Trophoblast cell (in vitro differentiated cells and primary cell): ENCODE measurements at regions not wholly inside any gene's neighbourhood (a gene's known extent, or its start where the extent isn't known, plus 50 kb on each side); places are given as distances from the start of the nearest gene placed in this dataset.
A peak's percentile ranks its signal among the peaks of the same experiment; 100 is the strongest.
"Not testable (repeated sequence)": the region's sequence is repeated elsewhere in the genome, so short reads cannot be mapped to it uniquely, and the experiment has no call there.

Source experiments
- DNase-seq, 2 donors: peaks; one replicate each; pipeline ENCODE4 v3.0.0-alpha.2; 2016
- H2AFZ ChIP-seq: 2 replicates; pipeline ENCODE4 v1.6.1; 2013; ENCODE audit warnings: low read length, moderate library complexity, mild to moderate bottlenecking; ENCODE audit not compliant: insufficient read depth, poor library complexity
- H2AK5ac ChIP-seq: 2 replicates; pipeline ENCODE4 v1.6.1; 2013; ENCODE audit warnings: mild to moderate bottlenecking, low read length
- H2BK120ac ChIP-seq: 2 replicates; pipeline ENCODE4 v1.6.1; 2013; ENCODE audit warnings: low read length, mild to moderate bottlenecking, moderate library complexity; ENCODE audit not compliant: insufficient read depth, poor library complexity
- H2BK12ac ChIP-seq: 2 replicates; pipeline ENCODE4 v1.6.1; 2013; ENCODE audit warnings: mild to moderate bottlenecking, low read length, moderate library complexity
- H2BK5ac ChIP-seq: 2 replicates; pipeline ENCODE4 v1.6.1; 2013; ENCODE audit warnings: low read length, low read depth, moderate library complexity, mild to moderate bottlenecking; ENCODE audit not compliant: poor library complexity
- H3K14ac ChIP-seq: 2 replicates; pipeline ENCODE4 v1.6.1; 2013; ENCODE audit warnings: mild to moderate bottlenecking, low read length
- H3K18ac ChIP-seq: 2 replicates; pipeline ENCODE4 v1.6.1; 2013; ENCODE audit warnings: mild to moderate bottlenecking, low read length
- H3K23ac ChIP-seq: 2 replicates; pipeline ENCODE4 v1.6.1; 2013; ENCODE audit warnings: low read length
- H3K27ac ChIP-seq: 2 replicates; pipeline ENCODE4 v1.5.1; 2013; ENCODE audit warnings: low read depth, mild to moderate bottlenecking, inconsistent platforms, low read length, moderate library complexity
- H3K27me3 ChIP-seq: 2 replicates; pipeline ENCODE4 v1.6.1; 2013; ENCODE audit warnings: inconsistent platforms, mild to moderate bottlenecking, low read length, moderate library complexity; ENCODE audit not compliant: insufficient read depth
- H3K36me3 ChIP-seq, 2 experiments: 1 replicate in 1 of 2; 2 replicates in 1 of 2; pipeline ENCODE4 v1.6.1; 2013; ENCODE audit warnings: low read length in 2 of 2, mild to moderate bottlenecking in 2 of 2, moderate library complexity in 1 of 2; ENCODE audit not compliant: insufficient read depth in 2 of 2, control insufficient read depth in 1 of 2
- H3K4ac ChIP-seq: 2 replicates; pipeline ENCODE4 v1.6.1; 2013; ENCODE audit warnings: low read depth, mild to moderate bottlenecking, low read length, moderate library complexity
- H3K4me1 ChIP-seq, 2 experiments: 1 replicate in 1 of 2; 2 replicates in 1 of 2; pipeline ENCODE4 v1.6.1; 2013; ENCODE audit warnings: low read length in 2 of 2, mild to moderate bottlenecking in 2 of 2, moderate library complexity in 1 of 2; ENCODE audit not compliant: insufficient read depth in 2 of 2, control insufficient read depth in 1 of 2
- H3K4me2 ChIP-seq: 2 replicates; pipeline ENCODE4 v1.6.1; 2013; ENCODE audit warnings: inconsistent platforms, mild to moderate bottlenecking, low read length, moderate library complexity
- H3K4me3 ChIP-seq: 2 replicates; pipeline ENCODE4 v1.5.1; 2013; ENCODE audit warnings: mild to moderate bottlenecking, low read depth, low read length, inconsistent platforms
- H3K79me1 ChIP-seq: one replicate; pipeline ENCODE4 v1.6.1; 2013; ENCODE audit warnings: low read length
- H3K79me2 ChIP-seq: 2 replicates; pipeline ENCODE4 v1.6.1; 2013; ENCODE audit warnings: low read length, mild to moderate bottlenecking; ENCODE audit not compliant: control insufficient read depth, insufficient read depth, poor library complexity
- H3K9ac ChIP-seq: 2 replicates; pipeline ENCODE4 v1.6.1; 2013; ENCODE audit warnings: mild to moderate bottlenecking, low read length
- H3K9me3 ChIP-seq: 2 replicates; pipeline ENCODE4 v1.6.1; 2013; ENCODE audit warnings: low read depth, mild to moderate bottlenecking, control low read depth, inconsistent platforms, low read length; ENCODE audit not compliant: insufficient read depth
- H4K12ac ChIP-seq: 2 replicates; pipeline ENCODE4 v1.6.1; 2013; ENCODE audit warnings: low read depth, mild to moderate bottlenecking, low read length, moderate library complexity
- H4K8ac ChIP-seq: 2 replicates; pipeline ENCODE4 v1.6.1; 2013; ENCODE audit warnings: low read depth, mild to moderate bottlenecking, low read length, moderate library complexity
- H4K91ac ChIP-seq: one replicate; pipeline ENCODE4 v1.6.1; 2013; ENCODE audit warnings: low read depth, mild to moderate bottlenecking, low read length, moderate library complexity
- WGBS: extraction: QIAGEN DNeasy Blood & Tissue Kit; methylation state at CpG from one replicate; pipeline ENCODE4 v1.1.7; 2013; ENCODE audit warnings: missing lambda C conversion rate; ENCODE audit not compliant: insufficient read length, insufficient coverage; ENCODE audit errors: extremely low coverage; 5-methylcytosine and 5-hydroxymethylcytosine counted together

DNA sequence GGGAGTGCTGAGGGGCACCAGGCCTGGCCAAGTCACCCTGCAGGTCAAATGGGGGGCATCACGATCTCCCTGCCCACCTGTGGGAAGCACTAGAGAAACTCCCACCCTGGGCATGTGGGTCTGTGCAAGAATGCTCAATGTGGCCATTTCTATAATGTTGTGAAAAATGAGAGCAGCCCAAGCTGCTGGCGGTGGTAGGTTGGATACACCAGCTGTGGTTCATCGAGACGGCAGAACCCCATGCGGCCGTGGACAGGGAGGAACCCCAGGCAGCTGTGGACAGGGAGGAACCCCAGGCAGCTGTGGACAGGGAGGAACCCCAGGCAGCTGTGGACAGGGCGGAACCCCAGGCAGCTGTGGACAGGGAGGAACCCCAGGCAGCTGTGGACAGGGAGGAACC is 129.1 kb downstream of the BRD1 start:
- not testable (repeated sequence) for H3K27ac ChIP-seq, H3K4ac ChIP-seq, H2AK5ac ChIP-seq, H4K8ac ChIP-seq, H2BK5ac ChIP-seq, H3K36me3 ChIP-seq, H3K4me2 ChIP-seq, H3K9ac ChIP-seq, H3K79me2 ChIP-seq, H4K12ac ChIP-seq, H4K91ac ChIP-seq, DNase-seq, H3K14ac ChIP-seq, H3K23ac ChIP-seq, H2BK12ac ChIP-seq, H2AFZ ChIP-seq, H3K79me1 ChIP-seq, H2BK120ac ChIP-seq, H3K18ac ChIP-seq, H3K4me3 ChIP-seq, H3K27me3 ChIP-seq, H3K4me1 ChIP-seq
- peaks cover 11% of the 10 kb centered on the region for H3K9me3 ChIP-seq
- WGBS = no CpG with 5 or more reads among the region's 7 CpGs

DNA sequence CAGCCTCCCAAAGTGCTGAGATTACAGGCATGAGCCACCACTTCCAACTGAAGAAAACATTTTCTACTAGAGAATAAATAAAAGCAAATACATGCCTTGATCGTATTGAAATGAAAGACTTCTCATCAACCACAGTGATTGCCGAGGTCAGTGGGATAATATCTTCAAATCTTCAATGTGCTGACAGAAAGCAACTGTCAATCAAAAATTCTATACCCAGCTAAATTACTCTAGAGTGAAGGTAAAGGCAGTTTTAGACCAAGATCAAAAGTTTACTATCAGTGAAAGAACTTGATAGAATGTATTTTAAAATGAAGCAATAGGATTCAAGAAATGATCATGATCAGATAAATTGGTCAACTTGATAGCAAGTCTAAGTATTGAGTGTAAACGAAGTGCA is 130.6 kb downstream of the BRD1 start:
- H2AFZ ChIP-seq = no peak overlapping the region
- H3K4me3 ChIP-seq = no peak overlapping the region
- H3K9me3 ChIP-seq = peaks cover 17% of the 10 kb centered on the region
- H3K36me3 ChIP-seq = no peaks in the 10 kb centered on the region
- H3K14ac ChIP-seq = no peak overlapping the region
- no peak overlapping the region for H2AK5ac ChIP-seq
- H3K27me3 ChIP-seq = no peaks in the 10 kb centered on the region
- DNase-seq = no peak
- H4K8ac ChIP-seq = no peak overlapping the region
- H3K9ac ChIP-seq = no peak overlapping the region
- H2BK120ac ChIP-seq = no peak overlapping the region
- no peak overlapping the region for H3K4me2 ChIP-seq
- no peak overlapping the region for H3K27ac ChIP-seq
- no peak overlapping the region for H4K91ac ChIP-seq
- no peak overlapping the region for H4K12ac ChIP-seq
- no peak overlapping the region for H3K4ac ChIP-seq
- H2BK5ac ChIP-seq = no peak overlapping the region
- no peak overlapping the region for H2BK12ac ChIP-seq
- no CpG with 5 or more reads among the region's 3 CpGs for WGBS
- H3K79me1 ChIP-seq = no peaks in the 10 kb centered on the region
- H3K4me1 ChIP-seq = no peaks in the 10 kb centered on the region
- H3K79me2 ChIP-seq = no peaks in the 10 kb centered on the region
- H3K23ac ChIP-seq = no peak overlapping the region
- no peak overlapping the region for H3K18ac ChIP-seq

DNA sequence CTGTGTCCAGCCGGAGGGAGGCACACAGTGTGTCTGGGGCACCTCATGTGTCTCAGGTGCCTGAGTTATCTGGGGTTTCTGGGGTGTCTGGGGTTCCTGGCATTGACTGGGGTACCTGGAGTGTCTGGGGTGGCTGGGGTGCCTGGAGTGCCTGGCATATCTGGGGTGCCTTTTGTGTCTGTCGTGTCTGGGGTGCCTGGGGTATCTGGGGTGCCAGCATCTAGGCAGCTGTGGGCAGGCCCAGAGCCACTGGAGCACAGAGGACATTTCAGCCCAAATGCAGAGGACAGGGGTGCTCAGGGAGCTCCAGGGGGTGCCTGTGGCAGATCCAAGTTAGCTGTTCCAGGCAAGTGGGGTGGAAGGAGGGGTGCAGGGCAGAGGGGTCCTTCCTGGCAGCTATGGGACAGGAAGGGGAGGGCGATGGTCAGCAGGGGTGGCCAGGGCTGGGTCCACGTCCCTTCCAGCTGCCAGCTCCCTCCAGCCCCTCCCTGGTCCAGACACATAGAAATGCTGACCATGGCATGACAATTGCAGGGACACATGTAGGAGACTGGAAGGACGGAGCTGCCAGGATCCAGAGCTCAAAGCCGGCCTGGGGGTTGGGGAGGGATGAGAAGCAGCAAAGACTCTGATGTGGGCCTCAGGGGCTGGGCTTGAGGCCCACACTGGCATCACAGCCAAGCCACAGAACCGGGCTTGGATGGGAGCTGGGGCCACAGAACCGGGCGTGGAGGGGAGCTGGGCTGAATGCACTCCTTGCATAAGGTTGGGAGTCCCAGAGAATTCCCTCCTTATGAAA is 133.0 kb downstream of the BRD1 start:
- Histone ChIP-seq H3K79me2 (no peaks in the 10 kb centered on the region), H2BK5ac (no peak overlapping the region), H2BK12ac (no peak overlapping the region), H3K4ac (no peak overlapping the region), H4K8ac (no peak overlapping the region), H3K14ac (no peak overlapping the region), H3K9me3 (peaks cover 29% of the 10 kb centered on the region), H3K23ac (no peak overlapping the region), H3K4me2 (no peak overlapping the region), H2AK5ac (no peak overlapping the region), H3K4me3 (no peak overlapping the region), H3K27ac (no peak overlapping the region), H3K27me3 (no peaks in the 10 kb centered on the region), H3K18ac (no peak overlapping the region), H3K79me1 (no peaks in the 10 kb centered on the region), H4K91ac (no peak overlapping the region), H2BK120ac (no peak overlapping the region), H2AFZ (no peak overlapping the region), H3K9ac (no peak overlapping the region), H3K36me3 (no peaks in the 10 kb centered on the region), H4K12ac (no peak overlapping the region), H3K4me1 (no peaks in the 10 kb centered on the region)
- WGBS = no CpG with 5 or more reads among the region's 9 CpGs
- no peak for DNase-seq

DNA sequence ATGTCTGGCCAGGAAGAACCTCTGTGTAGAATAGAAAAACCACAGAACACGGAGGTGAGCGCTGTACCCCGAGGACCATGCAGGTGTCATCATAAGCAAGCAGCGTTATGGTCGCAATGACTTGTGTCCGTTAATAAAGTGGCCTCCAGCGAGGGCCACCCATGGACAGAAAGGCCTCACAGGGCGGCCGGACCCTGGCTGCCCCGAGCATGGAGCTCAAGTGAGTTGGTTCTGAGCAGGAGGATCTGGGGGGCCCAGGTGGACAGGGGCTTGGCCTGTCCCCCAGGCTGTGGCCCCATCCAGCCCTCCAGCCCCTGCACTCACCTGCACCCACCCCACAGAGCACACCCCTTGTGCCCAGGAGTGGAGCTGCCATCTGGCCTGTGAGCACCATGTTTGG is 133.8 kb downstream of the BRD1 start:
- Histone ChIP-seq H3K4me1 (no peaks in the 10 kb centered on the region), H3K79me1 (no peaks in the 10 kb centered on the region), H4K8ac (no peak overlapping the region), H3K4me2 (no peak overlapping the region), H3K27ac (no peak overlapping the region), H2BK12ac (no peak overlapping the region), H2BK120ac (no peak overlapping the region), H3K79me2 (no peaks in the 10 kb centered on the region), H3K4me3 (peak overlapping the region; percentile 5), H4K12ac (no peak overlapping the region), H3K18ac (no peak overlapping the region), H3K9me3 (peaks cover 25% of the 10 kb centered on the region), H4K91ac (no peak overlapping the region), H3K14ac (no peak overlapping the region), H3K36me3 (no peaks in the 10 kb centered on the region), H3K4ac (no peak overlapping the region), H3K23ac (no peak overlapping the region), H2AK5ac (no peak overlapping the region), H3K9ac (no peak overlapping the region), H2AFZ (no peak overlapping the region), H3K27me3 (no peaks in the 10 kb centered on the region), H2BK5ac (no peak overlapping the region)
- no peak for DNase-seq
- no CpG with 5 or more reads among the region's 10 CpGs for whole genome bisulfite sequencing
